Stimulated activated CD8-positive, alpha-beta memory T cell treated with anti-CD3 and anti-CD28 coated beads, Interleukin-15, amount 100 ng/mL, for 1 hour (primary cell): ENCODE measurements at regions not wholly inside any gene's neighbourhood (a gene's known extent, or its start where the extent isn't known, plus 50 kb on each side); places are given as distances from the start of the nearest gene placed in this dataset.
"Not testable (repeated sequence)": the region's sequence is repeated elsewhere in the genome, so short reads cannot be mapped to it uniquely, and the experiment has no call there.

Experiments used
- DNase-seq: peaks from one replicate; pipeline ENCODE4 v3.0.0-alpha.2; 2020; ENCODE audit warnings: low read depth

DNA sequence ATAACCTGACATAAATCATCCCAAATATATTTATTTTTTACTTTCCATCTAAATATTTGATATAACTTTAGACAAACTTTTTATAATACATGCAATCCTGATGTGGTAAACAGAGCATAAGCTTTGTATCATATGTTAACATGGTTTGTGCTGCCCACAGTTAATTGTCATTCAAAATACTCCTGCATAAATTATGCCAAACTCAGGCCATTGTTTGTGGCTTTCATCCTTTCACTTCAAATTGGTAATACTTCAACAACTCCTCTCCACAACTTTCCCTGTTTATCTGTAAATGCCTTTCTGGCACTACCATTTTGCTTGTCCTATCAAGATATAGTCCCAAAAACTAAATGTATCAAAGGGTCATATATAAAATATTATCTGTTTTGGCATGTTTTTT, 586.7 kb downstream of the HINT1 start:
- no peak for DNase-seq

DNA sequence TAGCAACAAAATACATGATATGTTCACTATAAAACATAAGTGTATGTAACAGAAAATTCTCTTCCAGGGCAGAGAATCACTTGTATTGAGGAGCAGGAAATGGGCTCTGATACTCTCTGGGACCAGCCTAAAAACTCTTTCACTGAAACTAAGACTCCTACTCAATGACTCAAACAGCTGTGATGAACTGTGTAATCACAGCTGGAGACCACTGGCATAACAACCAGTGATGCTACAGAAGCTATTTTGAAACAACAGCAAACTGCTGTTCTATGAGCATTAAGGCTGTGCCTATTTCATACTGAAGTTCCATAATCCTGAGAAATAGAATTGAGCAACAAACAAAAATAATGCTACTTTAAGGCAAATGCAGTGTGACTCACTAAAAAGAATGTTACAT, 594.0 kb downstream of the HINT1 start:
- DNase-seq, result no peak

DNA sequence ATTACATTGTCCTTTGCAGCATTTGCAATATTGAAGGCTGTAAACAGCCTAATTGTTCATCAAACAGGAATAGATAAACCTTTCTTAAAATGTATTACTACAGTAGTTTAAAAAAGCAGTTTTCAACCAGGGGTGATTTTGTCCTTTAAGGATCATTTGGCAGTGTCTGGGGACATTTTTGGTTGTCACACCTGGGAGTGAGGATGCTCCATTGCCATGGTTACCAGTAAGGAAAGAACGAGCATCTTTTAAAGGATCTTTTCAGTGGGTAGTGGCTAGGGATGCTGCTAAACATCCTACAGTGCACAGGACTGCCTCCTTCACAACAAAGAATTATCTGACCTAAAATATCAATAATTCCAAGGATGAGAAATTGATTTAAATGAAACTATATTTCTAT, 596.3 kb downstream of the HINT1 start:
- no peak for DNase-seq

DNA sequence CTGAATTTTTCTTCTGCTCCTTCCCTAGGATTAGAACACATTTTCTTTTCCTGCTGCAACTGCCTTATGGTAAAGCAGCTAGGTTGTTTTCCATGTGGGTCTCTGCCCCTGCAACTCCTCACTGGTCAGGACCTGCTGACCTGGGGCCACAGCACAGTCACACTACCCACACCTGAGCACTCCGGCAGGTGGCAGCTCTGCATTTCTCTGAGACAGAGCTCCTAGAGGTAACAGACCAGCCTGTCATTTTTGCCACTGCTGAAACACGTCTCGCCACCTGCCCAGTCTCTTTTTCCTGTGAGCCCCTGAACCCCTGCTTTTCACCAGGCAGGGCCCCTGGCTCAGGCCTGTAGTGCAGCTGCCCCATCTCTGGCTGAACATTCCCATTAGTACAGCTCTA, 609.6 kb downstream of the HINT1 start:
- no peak for DNase-seq

DNA sequence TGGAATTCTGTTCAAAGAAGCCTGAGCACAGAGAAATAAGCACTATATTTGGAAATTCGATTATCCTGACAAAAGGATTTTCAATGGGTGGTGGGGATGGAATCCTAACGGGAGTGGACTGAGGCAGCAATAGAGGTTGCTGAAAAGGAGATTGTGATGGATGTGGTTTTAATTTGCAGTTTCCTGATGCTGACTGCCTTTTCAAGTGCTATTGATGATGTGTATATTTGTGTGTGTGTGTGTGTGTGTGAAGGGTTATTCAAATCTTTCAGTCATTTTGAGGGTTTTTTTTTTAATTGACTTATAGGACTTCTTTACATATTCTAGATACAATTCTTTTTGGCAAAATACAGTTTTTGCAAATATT, 614.5 kb downstream of the HINT1 start:
- no peak for DNase-seq

DNA sequence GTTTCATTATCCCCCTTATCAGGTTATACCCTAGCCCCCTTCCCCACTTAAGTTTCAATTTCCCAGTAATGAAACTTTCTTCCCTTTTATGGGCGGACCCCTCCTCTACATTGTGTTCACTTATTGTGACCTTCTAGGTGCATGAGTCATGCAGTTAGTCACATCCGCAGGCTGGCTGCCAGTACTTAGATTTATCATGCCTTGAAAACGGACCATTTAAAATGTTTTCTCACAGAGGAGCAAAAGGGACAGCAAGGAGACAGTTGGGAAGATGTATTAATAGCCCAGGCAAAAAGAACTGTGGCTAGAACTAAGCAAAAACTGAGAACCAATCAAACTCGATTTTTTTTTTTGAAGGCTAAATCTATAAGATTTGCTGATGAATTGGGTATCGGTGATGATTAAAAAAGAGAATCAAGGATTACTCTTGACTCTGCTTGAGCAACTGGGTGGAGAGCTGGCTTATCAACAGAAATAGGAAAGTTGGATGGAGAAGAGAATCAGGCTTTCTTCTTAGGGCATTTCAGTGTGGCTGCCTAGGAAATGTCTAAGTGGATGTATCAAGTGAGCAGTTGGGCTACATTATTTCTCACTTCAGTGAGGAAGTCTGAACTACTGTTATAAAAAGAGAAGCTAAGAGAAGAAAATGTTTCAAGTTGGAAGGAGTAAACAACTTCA, 615.0 kb downstream of the HINT1 start:
- no peak for DNase-seq

DNA sequence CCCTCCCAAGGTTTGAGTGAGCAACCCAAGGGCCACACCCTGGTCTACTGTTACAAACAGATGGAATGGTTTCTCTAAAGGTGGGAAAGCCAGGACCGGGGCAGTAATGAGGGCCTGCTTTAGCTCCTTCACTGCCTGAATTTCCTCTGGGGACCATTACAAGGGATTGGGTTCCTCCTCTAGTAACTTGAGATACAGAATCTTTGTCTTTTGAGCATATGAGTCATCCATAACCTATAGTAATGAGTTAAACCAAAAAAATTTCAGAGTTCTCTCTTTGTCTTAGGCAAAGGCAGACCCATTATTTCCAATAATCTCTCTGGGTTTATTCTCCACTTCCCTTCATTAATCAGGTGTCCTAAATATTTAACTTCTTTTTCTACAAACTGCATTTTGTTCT, 618.8 kb downstream of the HINT1 start:
- no peak for DNase-seq

DNA sequence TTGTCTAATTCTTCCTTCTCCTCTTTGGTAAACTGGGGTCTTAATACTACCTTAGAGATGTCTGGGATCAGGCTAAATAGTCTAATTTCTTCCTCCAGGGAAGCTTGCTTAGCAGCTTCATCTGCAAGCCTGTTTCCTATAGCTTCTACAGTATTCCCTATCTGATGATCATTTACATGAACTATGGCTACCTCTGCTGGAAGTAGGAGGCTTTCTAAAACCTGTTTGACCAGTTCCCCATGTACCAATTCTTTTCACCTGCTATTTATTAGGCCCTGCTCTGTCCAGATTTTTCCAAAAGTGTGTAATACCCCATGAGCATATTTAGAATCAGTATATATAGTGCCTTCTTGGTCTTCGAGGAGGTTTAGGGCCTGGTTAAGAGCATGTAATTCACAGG, 619.8 kb downstream of the HINT1 start:
- DNase-seq, result no peak

DNA sequence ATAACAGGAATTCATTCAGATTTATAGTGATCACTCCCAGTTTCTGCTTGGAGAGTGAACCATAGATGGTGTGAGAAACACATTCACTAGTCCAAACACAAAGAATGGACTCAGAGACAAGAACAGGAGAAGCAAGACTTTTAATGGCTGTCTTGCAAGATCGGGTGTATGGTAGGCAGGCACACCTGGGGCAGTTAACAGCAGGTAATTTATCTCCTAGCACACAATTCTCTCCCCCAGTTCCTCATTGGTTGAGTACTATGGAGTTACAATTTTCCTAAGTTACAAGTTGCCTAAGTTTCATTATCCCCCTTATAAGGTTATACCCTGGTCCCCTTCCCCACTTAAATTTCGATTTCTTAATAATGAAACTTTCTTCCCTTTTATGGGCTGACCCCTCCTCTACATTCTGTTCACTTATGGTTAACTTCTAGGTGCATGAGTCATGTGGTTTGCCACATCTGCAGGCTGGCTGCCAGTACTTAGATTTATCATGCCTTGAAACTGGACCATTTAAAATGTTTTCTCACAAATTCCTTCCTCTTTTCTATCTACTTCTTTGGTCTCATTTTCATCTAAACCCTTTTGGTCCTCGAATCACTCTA, 623.3 kb downstream of the HINT1 start:
- DNase-seq, result no peak

DNA sequence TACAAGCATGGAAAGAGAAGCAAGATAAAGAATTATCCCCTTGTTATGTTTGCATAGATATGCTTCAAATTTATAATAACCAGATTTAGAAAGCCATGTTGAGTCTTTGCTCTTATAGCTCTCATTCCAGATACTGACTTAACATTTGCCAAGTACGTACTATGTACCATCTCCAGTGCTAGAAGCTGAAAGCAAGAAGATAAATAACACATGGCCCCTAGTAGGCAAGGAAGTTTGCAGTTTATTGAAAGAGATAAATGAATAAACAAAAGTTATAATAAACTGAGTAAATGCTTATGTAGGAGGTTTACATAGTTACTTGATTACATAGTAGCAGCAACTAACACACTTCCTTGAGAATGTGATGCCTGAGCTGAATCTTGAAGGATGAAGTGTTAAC, 628.4 kb downstream of the HINT1 start:
- DNase-seq, result no peak

DNA sequence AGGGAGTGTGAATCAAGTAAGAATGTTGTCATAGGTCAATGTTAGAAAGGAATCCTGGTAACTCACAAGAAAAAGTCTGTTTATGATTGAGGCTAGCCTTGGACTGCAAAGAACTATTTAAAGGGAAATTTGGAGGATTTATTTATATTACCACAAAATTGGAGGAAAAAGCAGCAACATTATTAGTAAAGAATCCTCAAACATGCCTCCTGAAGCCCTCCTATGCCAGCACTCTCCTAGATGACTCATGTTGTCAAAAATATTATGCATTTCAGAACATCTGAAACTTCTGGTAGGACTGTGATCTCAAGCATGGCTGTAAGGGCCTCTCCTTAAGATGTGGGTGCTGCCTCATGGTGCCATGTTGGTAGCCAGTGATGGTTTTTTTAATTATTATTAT, 628.5 kb downstream of the CHSY3 start:
- no peak for DNase-seq

DNA sequence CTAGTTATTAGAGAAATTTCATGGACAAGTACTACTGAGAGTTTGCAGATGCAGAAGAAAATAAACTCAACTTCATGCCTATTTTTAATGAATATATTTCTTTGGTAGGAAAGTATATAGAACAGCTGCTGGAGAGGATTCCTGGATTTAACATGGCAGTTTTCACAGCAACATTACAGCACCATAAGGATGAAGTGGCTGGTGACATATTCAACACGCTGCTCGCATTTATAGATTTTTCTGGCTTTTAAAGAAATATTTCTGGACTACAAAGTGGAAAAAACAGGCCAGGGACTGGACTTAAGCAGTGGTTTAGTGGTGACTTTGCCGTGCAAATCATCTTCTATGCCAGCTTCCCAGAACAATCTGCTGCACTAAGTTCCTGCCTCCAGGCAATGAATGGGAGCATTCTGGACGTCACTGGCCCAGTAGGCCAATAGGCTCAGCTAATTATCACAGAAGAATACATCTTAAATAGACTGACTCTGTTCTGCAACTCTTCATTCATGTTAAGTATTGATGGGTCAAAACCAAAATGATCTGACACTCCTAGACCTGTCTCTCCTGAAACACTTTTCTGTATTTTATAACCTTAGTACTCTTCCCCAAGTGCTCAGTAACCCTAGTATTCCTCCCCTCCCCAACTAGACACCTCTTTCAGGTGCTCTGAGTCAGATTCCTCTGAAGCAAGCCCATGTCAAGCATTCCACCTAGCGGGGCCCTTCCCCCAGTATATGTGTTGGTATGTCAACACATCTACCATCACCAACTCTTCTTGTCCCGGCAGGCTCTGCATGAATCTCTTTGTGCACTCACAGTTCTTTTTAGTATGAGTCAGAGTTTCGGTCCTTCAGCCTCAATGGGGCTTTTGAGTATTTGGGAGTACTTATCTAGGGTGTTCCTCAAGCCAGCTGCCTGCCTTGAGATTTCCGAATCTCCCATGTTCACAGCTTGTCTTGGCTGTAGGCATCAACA, 625.5 kb downstream of the CHSY3 start:
- DNase-seq, result no peak

DNA sequence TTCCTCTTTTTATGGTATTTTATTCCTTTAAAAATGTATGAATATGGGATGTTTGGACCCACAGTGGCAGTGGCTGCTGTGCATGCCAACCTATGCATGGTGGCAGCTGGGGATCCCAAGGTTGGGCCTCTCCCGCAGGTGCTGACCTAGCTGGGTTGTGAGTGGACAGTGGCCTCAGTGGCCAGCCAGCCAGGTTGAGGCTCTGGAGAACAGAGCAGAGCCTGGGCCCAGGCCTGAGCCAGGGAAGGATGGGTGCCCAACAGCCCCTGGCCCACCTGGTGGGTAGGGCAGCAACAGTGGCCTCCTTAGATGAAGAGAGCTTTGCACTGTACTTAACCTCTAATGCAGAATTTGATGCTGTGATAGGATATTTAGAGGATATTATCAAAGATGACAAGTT, 624.8 kb downstream of the CHSY3 start:
- no peak for DNase-seq

DNA sequence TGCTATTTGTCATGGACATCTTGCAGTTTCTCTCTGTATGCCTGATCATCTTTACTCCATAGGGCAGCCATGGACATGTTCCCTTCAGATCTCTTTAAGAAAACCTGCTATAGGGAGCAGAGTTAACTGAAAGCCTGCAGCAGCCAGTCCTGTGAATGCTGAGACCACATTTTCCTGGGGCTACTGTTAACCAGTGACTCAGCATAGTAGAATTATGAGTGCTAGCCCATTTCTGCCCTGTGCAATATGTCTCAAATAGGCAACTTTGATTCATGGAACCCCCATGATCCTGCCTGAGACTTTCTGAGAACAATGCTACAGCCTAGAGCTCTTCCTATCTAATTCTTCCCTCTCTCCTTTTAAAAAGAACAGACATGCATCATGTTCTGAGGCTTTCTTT, 624.2 kb downstream of the CHSY3 start:
- DNase-seq, result no peak

DNA sequence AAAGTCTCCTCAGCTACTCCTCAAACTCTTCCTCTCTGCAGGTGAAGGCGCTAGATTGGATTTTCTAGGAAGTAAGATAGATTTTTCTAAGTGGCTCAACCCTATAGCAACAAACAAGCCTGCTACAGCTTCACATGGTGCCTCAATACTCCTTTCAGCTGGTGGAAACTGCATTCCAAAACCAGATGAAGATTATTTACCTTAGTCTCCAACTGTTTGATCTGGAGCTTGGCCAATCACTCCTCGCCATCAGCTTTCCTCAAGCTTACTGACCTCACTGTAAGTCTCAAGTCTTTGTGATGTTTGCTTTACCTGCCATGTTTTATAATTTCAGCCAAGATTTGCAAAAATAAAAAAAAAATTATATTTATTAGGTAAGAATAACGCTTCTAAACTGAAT, 622.4 kb downstream of the CHSY3 start:
- DNase-seq, result no peak

DNA sequence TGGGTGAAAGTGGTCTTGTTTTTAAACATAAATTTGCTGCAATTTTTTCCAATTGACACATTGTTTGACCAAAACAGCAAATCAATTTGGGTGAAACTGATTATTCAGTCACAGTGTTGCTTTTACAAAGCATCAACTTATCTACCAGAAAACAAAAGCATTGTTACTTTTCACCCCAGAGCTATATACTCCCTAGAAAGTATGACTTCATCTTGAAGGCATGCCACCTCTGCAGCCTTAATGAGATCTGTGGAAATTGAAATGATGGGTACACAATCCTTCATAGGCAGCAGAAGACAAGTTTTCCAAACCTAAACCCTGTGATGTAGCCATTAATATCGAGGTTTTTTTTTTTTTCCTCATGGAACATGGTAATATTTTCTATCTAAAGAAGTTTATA, 615.9 kb downstream of the CHSY3 start:
- no peak for DNase-seq

DNA sequence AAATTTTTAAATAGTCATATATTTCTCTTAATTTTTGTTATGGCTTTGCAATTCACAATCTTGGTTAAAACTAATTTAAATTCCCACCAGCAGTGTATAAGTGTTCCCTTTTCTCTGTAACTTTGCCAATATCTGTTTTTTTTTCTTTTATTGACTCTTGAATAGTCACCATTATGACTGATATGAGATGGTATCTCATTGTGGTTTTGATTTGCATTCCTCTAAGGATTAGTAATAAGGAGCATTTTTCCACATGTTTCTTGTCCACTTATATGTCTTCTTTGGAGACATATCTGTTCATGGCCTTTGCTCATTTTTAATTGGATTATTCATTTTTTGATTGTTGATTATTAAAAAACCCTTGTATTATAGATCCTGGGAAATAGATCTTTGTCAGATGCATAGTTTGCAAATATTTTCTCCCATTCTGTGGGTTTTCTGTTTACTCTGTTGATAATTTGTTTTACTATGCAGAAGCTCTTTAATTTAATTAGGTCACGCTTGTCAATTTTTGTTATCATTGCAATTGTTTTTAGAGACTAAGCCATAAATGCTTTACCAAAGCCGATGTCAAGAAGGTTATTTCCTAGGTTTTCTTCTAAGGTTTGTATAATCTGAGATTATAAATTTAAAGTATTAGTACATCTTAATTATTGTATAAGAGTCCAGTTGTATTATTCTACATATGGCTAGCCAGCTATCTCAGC, 610.9 kb downstream of the CHSY3 start:
- no peak for DNase-seq

DNA sequence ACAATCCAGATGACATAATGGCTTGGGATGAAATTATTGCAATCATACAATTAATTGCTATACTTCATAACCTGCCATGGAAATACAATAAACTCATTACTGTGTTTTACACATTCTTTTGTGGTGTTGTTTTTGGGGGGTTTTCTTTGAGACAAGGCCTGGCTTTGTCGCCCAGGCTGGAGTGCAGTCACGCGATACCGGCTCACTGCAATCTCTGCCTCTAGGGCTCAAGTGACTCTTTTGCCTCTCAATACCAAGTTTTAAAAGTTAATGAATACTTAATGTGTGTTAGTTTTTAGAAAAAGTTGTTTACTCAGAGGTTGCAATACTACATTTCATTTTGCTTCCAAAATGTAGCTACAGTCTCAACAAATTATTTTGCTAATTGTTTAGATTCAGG, 598.4 kb downstream of the CHSY3 start:
- DNase-seq, result no peak

DNA sequence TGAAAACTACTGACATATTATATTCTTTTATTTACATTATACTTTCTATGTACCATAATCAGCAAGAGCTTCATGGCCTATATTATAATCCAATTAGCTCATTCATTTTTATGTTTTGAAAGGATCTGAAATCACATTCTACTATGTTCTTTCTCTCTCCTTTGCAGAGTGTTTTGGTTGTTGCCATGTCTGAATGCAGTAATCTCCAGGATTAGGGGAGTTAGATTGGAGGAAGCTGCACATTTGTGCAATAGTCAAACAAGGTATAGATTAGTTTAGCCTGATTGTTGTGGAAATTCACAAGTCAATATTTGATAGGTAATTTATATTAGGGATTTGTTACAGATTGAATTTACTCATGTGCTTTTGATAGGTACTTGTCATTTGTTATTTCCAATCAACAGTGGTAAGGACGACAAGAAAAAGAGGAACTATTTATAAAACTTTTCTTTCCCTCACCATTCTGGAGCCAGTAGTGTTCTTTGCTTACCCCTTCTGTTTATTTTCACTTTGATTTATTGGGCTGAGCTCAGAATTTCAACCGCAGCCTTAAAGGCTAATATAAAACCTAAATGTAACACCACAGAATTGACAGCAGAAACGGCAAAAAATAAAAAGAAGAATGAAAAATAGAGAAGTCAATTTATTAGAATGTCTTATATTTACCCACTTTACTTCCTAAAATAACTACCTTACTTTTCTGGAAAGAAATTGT, 597.0 kb downstream of the CHSY3 start:
- no peak for DNase-seq

DNA sequence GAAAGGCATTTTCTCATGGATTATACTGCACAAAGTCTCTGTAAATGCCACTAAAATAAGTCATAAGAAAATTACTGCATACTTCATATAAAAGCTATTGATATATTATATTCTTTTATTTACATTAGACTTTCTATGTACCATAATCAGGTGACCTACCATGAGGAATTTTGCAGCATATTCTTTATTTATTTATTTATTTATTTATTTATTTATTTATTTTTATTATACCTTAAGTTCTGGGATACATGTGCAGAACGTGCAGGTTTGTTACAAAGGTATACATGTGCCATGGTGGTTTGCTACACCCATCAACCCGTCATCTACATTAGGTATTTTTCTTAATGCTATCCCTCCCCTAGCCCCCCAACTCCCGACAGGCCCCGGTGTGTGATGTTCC, 596.2 kb downstream of the CHSY3 start:
- DNase-seq, result not testable (repeated sequence)

DNA sequence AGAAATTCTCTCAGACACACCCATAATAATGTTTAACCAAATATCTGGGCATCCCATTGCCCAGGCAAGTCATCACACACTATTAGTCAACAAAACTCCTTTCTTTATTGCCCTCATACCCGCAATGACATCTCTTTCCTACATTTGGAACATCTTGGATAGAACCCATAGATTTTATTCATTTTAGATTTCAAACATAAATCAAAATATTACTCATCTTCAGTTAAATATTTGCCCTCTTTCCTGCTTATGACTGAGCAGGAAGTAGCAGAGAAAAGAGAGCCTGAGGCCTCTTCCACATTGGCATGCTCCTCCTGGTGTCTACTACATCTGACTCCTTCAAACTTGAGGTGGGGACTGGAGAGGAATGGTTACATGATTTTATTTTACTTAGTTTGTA, 592.0 kb downstream of the CHSY3 start:
- no peak for DNase-seq

DNA sequence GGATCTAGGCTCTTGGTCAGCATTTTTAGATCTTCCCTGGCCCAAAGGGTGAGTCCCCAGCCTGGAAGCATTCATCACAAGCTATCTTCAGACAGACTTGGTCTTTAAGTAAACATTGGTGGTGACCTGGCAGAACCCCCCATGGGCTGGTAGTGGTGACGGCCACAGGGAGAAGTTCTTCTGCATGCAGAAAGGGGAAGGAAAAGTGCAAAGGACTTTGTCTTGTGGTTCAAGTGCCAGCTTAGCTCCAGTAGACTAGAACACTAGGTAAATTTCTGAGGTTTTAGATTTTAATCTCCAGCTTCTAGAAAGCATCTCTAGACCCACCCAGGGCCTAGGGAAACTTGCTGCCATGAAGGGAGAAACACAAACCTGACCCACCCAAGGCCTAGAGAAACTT, 584.0 kb downstream of the CHSY3 start:
- DNase-seq, result no peak
